HS-27A (cell line): ENCODE measurements at regions not wholly inside any gene's neighbourhood (a gene's known extent, or its start where the extent isn't known, plus 50 kb on each side); places are given as distances from the start of the nearest gene placed in this dataset.

ENCODE experiments used
- DNase-seq: peaks from one replicate; pipeline ENCODE4 v3.0.0-alpha.2; 2012; ENCODE audit warnings: low read depth, missing footprints

DNA sequence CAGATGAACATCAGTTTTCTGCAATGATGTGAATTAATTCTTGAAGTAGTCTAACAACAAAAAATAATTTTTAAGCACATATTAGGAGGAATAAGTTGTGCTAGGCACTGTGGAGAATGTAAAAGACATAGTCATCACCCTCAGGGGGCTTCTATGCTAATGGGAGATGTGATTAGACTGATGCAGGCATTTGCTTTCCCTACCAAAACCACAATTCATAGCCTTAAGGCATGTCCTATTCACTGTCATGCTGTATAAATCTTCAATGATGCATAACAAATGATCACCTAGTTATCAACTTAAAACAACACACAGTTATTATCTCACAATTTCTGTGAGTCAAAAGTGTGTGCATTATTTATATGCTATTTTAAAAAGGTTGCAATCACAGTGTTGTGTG lies 422.6 kb downstream of the MAN2A1 start:
- DNase-seq, result no peak

- DNase-seq, result no peak
These were observed 425.8 kb downstream of the MAN2A1 start for GRCh38 chr5:110115503-110115902.

GRCh38 chr5:110116539-110116938 lies 426.8 kb downstream of the MAN2A1 start:
- no peak for DNase-seq

DNA sequence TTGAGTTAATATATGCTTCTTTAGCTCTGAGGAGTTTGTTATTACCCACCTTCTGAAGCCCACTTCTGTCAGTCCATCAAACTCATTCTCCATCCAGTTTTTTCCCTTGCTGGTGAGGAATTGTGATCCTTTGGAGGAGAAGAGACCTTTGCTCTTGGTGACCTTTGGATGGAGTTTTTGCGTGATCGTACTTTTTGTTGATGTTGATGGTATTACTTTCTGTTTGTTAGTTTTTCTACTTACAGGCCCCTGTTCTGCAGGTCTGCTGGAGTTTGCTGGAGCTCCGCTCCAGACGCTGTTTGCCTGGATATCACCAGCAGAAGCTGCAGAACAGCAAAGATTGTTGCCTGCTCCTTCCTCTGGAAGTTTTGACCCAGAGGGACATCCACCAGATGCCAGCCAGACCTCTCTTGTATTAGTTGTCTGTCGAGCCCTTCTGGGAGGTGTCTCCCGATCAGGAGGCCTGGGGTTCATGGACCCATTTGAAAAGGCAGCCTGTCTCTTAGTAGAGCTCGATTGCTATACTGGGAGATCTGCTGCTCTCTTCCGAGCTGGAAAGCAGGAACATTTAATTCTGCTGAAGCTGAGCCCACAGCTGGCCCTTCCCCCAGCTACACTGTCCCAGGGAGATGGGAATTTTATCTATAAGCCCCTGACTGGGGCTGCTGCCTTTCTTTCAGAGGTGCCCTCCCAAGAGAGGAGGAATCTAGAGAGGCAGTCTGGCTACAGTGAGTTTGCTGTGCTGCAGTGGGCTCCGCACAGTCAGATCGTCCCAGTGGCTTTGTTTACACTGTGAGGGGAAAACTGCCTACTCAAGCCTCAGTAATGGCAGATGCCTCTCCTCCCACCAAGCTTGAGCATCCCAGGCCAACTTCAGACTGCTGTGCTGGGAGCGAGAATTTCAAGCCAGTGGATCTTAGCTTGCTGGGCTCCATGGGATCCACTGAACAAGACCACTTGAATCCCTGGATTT lies 445.5 kb downstream of the MAN2A1 start:
- no peak for DNase-seq

- peak; percentile 34 for DNase-seq
These were observed 460.5 kb downstream of the MAN2A1 start for GRCh38 chr5:110150199-110150598.

GRCh38 chr5:110159202-110159601 lies 469.5 kb downstream of the MAN2A1 start:
- DNase-seq, result peak; percentile 68

DNA sequence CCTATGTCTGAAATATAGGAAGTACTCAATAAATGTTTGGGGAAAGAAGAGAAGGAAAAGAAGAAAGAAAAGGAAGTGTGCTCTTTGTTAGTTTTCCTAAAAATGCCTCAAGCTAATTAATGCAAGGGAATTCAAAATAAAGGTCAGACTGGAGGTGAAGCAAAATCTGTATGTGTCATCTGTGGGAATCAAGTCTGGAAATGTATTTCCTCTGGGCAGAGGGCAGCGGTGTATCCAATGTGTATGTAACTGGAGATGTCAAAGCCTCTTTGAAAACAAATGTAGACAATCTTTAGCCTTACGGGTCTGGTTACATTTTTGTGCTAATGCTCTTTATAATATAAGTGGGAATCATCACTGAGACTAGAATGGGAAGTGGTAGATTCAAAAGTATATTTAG lies 471.4 kb downstream of the MAN2A1 start:
- DNase-seq, result no peak

- no peak for DNase-seq
These were observed 475.6 kb downstream of the MAN2A1 start for GRCh38 chr5:110165366-110165765.

GRCh38 chr5:110167384-110167783 lies 477.7 kb downstream of the MAN2A1 start:
- DNase-seq, result no peak

DNA sequence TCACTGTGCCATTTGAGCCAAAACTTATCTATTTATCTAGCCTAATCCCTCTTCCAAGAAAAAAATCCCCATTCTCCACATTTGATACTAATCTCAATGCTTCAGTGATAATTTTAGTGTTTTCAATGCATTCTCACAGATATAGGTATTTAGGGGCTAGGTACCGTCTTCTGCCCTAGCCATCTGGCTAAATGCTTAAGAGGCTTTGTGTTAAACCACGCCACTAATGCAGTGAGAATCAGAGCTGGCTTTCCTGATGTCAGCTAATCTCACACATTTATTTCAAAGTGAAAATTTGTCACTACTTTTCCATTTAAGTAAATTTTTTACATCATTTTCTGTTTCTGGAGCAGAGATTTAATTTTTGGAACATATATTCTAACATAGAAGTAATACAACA lies 479.7 kb downstream of the MAN2A1 start:
- no peak for DNase-seq

DNA sequence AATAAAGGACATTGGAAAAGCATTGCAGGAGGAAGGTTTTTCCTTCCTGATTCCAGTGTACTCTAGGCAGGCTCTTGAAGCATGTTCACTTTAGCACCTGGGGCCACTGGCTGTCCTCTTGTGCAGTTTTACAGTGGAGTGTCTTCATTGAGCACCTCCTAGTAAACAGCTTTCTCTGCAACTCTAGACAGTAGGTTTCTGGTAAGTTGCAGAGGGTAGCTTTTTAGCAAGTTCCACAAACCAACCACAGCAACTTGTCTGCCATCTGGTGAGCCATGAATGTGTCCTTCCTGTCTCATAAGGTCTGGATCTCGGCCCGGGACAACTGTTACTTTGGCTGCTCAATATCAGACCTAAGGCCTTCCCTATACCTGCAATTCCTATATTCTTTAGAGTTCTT lies 488.0 kb downstream of the MAN2A1 start:
- DNase-seq, result no peak

DNA sequence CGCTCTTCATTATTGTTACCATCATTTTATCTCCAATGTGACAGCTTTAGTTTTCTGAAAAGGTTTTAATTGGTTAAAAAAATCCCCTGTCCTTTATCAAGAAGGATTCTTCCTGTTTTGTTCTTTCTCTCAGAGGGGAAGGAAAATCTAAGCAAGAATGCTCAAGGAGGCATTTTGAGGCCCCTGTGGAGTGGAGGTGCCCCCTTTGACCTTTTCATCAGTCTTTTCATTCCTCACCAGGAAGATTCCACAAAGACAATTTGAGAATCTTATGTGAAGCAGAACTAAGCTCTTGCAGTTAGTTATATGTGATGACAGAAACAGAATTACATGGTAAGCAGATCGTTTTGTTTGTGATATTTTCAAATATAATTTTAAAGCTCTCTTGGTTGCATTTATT lies 489.6 kb downstream of the MAN2A1 start:
- no peak for DNase-seq

DNA sequence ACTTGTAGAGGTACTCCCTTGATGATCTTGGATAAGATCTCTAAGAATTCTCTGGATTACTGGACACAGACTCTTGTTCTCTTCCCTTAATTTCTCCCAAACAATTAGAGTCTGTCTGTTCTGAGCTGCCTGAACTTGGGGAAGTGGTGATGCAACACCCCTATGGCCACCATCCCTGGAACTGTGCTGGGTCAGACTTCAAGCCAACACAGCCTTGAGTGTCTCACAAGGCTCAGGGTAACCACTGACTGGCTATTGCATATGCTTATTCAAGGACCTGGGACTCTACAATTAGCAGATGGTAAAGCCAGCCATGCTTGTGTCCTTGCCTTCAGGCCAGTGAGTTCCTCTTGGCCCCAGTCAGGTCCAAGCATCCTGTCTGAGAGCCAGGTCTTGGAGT lies 504.5 kb downstream of the MAN2A1 start:
- no peak for DNase-seq

DNA sequence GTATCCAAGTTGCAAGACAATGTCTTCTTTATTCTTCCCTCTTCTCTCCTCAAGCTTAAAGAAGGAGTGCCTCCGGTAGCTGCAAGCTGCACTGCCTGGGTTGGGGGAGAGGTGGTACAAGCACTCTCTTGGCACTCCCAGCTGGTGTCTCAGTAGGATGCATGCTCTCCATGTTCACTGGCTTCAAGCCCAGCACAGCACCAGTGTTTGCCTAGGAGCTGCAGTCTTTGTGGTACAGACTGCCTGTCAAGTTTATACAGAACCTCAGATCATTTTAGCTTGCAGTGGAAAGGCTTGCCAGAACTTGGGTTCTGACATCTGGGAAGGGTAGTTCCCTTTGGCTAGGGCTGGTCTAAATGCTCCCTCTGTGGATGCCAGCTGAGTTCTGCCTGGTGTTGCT lies 505.6 kb downstream of the MAN2A1 start:
- no peak for DNase-seq

DNA sequence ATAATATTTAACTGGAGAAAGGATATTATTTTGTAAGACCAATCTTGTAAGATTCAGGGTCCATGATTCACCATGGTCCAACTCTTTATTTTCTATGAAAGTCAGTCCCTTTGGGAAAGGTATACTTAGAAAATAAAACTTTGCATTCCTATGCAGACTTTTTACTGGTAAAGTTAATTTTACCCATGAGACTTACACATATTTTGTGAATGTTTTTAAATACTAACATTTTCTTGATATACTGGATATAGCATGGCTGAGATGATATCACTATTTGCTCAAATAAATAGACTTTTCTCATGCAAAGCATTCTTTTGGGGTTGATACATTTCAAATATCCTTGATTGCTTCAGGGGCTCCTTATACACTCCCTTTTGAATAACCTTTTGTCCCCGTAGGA lies 512.1 kb downstream of the MAN2A1 start:
- no peak for DNase-seq

DNA sequence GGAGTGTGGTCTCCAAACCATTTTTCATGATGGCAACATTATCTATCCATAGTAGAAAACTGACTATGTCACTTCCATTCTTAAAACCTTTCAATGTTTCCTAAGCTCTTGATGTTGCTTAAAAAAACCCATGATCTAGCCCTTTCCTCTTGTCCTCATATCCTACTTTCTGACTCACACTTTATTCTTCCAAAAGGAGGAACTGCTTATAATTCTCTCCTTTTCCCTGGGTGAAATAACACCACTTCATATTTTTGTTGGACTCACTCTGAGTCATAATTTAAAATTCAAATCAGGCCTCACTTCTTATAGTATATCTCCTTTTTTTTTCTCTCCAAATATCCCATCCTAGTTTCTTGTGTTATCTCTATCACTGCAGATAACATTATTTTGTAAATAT lies 513.9 kb downstream of the MAN2A1 start:
- no peak for DNase-seq

DNA sequence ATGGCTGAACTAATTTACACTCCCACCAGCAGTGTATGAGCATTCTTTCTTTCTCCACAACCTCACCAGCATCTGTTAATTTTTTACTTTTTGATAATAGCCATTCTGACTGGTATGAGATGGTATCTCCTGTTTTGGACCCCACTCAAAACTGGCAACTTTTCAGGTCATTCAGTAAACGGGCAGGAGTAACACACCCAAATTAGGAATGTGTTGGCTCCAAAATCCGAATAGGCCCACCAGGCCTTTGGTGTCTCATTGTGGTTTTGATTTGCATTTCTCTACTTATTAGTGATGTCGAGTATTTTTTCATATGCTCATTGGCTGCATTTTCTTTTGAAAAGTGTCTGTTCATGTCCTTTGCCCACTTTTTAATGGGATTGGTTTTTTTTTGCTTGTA lies 517.1 kb downstream of the TMEM232 start:
- DNase-seq, result no peak

- DNase-seq, result no peak
These were observed 507.5 kb downstream of the TMEM232 start for GRCh38 chr5:110218981-110219380.

- no peak for DNase-seq
These were observed 506.7 kb downstream of the TMEM232 start for GRCh38 chr5:110219769-110220168.

DNA sequence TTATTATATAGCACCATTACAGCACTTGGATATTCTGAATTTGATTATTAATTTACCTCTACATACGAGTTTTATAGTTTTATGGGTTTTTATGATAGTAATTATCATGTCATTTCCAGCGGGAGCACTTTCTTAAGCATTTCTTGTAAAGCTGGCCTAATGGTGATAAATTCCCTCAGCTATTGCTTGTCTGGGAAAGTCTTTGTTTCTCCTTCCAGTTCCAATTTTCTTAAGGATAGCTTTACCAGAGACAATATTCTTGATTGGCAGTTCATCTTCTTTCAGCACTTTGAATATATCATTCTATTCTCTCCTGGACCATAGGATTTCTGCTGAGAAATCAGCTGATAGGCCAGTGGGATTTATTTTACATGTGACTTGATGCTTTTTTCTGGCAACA lies 505.4 kb downstream of the TMEM232 start:
- DNase-seq, result no peak

GRCh38 chr5:110224050-110224449 lies 502.4 kb downstream of the TMEM232 start:
- no peak for DNase-seq

GRCh38 chr5:110225949-110226348 lies 500.5 kb downstream of the TMEM232 start:
- no peak for DNase-seq

DNA sequence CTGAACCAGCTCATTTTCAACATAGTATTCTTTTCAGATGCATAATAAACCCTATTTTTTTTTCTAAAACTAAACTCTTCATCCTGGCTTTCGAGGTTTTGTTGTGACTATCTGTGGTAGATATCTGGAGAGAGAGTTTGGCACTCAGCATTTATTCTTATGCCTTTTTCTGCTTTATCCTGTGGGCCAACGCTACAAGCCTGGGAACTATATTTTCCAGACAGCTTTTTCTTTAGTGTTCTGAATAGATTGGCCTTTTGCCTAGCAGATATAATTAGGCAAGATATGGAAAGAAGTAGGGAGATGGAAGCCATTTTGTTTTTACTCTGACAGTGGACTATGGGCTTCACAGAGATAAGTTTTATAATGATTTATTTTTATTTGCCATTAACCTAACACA lies 486.7 kb downstream of the TMEM232 start:
- DNase-seq, result no peak

- no peak for DNase-seq
These were observed 483.5 kb downstream of the TMEM232 start for GRCh38 chr5:110242950-110243349.
